HS-5 (cell line): ENCODE measurements at regions not wholly inside any gene's neighbourhood (a gene's known extent, or its start where the extent isn't known, plus 50 kb on each side); places are given as distances from the start of the nearest gene placed in this dataset.
A peak's percentile ranks its signal among the peaks of the same experiment; 100 is the strongest.

Experiments used
- DNase-seq: peaks from one replicate; pipeline ENCODE4 v3.0.0-alpha.2; 2012; ENCODE audit warnings: low read depth

DNA sequence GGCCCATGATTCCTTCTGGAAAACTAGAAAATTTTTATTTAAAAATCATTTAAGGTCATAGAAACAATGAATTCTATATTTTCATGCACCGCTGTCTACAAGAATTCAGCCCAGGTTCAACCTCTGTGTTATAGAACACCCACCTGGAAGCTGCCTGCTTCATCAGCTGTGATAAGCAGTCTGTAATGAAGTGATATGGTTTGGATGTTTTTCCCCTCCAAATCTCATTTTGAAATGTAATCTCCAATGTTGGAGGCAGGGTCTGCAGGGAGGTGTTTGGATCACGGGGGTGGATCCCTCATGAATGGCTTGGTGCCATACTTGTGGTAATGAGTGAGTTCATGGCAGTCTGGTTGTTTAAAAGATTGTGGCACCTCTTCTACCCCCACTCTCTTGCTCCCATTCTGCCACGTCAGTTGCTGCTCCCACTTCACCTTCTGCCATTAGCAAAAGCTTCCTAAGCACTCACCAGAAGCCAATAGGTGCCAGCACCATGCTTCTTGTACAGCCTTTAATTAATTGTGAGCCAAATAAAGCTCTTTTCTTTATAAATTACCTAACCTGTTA, 55.6 kb downstream of the MRPL32 start:
- DNase-seq = no peak

DNA sequence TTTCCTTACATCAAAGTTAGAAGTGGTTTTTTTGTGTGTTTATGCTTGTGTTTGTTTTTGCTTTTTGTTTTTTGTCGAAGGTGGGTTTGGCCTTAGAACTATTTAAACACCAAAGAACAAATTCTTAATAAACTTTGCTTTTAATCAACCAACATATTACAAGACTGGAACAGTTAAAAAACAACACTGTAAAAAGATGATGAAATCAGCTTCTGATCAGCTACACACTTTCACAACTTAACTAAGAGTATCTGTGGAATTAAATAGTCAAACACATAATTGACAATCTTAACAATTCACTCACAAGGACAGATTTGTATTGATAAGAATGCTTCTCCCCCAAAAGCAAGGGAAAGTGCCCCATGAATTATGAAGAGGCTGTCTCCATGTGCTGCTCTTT, 58.8 kb downstream of the MRPL32 start:
- no peak for DNase-seq

DNA sequence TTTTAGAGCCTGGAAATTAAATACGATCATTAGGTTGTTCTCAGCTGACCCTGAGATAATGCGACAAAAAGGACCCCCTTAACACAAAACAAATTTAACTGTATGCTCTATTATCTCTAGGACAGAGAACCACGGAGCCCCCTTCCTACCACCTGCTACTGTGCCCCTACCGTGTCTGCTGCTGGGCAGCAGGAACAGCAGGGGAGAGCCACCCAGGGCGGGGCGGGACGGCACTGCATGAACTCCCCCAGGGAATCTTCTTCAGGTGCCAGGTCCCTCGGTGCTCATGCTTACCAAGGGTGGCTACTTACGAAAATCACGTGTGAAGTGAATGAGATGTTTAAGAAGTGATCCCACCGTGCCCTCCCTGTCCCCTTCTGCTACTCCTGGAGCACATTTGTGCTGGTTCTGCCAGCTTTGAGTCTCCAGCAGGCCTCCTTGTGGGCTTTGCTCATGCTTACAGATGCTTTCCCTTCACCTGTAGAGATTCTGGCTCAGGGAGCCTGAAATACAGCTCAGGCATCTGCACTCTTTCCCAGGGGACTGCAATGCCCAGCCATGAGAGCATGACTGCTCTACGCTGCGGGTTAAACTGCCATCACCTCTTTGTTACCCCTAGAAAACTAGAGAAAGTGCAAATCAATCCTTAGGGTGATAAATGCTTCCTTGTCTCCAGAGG, 59.9 kb downstream of the MRPL32 start:
- no peak for DNase-seq

DNA sequence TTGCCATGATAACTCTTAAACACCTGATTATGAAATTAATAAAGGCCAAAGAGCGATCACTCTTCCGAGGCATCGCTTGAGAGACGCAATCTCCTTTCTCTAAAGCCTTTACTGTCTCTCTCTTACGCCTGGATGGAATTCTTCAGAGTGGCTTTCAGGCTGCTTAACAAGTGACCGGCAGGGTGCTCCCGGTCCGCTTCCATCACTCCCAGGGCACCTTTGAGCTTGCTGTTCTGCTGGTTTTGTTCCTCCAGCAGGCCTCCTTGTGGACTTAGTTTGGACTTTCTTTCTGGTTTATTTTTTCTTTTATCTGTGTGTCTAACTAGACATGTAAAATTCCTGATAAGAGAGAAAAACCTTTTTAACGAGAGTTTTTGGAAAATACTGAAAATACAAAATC, 60.9 kb downstream of the MRPL32 start:
- DNase-seq = no peak

DNA sequence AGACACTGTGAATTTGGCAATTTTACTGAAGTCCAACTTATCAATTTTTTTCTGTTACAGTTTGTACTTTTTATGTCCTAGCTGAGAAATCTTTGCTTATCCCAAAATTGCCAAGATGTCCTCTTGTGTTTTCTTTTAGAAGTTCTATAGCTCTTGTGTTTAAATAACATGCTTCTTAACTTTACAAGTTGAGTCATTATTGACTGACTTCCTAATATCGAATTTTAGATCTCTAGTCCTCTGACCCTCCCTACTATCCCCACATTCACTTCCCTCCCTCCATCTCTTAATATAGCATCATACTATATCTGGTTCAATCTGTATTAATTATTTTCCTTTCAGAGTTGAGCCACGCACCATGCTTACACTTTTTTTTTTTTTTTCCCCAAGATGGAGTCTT, 61.9 kb downstream of the MRPL32 start:
- no peak for DNase-seq

DNA sequence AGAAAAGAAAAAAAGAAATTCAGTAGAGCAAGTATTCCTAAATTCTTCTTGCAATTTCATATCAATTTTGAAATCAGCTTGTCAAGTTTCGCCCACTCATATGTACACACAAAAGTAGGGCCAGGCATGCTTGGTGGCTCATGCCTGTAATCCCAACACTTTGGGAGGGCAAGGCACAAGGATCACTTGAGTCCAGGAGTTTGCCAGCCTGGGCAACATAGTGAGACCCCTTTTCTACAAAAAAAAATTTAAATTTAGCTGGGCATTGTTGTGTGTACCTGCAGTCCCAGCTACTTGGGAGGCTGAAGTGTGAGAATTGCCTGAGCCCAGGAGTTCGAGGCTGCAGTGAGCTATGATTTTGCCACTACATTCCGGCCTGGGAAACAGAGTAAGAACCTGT, 65.4 kb downstream of the MRPL32 start:
- no peak for DNase-seq

DNA sequence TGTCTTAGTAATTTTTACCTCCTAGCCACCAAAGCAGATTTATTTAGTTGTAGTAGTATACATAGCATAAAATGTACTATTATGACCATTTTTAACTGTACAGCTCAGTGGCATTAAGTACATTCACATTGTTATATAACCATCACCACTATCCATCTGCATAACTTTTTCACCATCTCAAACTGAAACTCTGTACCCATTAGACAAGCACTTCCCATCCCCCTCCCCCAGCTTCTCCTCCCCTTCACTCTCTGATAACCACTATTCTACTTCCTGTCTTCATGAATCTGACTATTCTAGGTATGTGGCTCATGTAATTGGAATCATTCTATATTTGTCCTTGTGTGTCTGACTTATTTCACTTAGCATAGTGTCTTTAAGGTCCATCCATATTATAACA, 71.9 kb downstream of the MRPL32 start:
- DNase-seq = no peak

GRCh38 chr7:43006008-43006407, 73.8 kb downstream of the MRPL32 start:
- DNase-seq = no peak

DNA sequence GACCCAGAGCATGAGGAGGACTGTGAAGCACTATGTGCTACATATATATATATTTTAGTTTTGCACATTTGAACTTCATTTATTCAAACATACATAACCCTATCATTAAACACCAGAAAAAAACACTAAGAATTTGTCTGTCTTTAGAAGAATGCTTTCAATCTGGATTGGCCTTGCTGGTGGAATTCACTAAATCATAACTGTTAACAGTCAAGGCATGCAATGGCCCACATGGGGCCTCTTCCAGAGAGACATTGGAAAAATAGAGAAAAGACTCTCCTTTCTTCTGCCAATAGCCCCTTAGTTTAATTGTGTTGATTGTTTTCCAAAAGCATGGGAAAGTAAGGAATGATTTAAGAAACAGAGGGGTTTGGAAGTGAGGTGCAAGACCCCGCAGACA, 77.9 kb downstream of the MRPL32 start:
- no peak for DNase-seq

GRCh38 chr7:43011879-43012278, 79.7 kb downstream of the MRPL32 start:
- DNase-seq = no peak

GRCh38 chr7:43014406-43014805, 82.2 kb downstream of the MRPL32 start:
- no peak for DNase-seq

- DNase-seq = no peak
Measured at GRCh38 chr7:43015301-43015700, 83.1 kb downstream of the MRPL32 start.

- peak; percentile 28 for DNase-seq
Measured at GRCh38 chr7:43018446-43018845, 86.3 kb downstream of the MRPL32 start.

DNA sequence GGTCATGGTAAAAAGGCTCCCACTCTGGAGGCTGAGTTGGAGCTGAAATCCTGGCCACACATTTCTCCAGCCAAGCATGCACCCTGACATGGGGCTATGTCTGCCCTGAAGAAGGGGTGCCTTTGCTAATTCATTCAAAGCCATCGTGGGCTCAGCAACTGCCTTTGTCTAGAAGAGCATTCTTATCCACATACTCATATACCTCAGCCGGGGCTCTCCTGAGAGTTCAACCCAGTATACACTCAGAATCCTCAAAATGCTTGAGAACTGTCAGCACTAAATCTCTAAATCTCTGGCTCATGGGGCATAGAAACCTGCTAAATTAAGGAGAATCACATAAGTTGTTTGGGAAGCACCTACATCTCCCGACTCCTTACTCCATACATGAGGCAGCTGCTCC, 89.3 kb downstream of the MRPL32 start:
- DNase-seq = no peak

- no peak for DNase-seq
Measured at GRCh38 chr7:43022008-43022407, 89.8 kb downstream of the MRPL32 start.

DNA sequence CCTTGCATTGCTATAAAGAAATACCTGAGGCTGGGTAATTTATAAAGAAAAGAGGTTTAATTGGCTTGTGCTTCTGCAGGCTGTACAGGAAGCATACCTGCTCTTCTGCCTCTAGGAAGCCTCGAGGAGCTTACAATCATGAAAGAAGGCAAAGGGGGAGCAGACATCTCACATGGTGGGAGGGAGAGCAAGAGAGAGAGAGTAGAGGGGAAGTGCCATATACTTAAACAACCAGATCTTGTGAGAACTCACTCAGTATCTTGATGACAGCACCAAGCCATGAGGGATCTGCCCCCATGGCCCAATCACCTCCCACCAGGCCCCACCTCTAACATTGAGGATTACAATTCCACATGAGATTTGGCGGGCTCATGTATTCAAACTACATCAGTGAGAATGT, 79.1 kb upstream of the HECW1 start:
- no peak for DNase-seq

GRCh38 chr7:43034535-43035002, 77.9 kb upstream of the HECW1 start:
- DNase-seq = no peak

DNA sequence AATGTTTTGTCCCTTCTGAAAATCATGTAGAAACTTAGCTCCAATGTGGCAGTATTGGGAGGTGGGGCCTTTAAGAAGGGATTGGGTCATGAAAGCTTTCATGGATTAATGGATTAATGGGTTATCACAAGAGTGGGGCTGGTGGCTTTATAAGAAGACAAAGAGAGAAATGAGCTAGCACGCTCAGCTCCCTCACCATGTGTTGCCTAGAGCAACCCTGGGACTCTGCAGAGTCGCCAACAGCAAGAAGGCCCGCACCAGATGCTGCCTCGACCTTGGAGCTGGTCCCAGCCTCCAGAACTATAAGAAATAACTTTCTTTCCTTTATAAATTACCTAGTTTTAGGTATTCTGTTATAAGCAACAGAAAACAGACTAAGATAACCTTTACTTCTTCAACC, 74.9 kb upstream of the HECW1 start:
- DNase-seq = no peak

- DNase-seq = peak; percentile 79
Measured at GRCh38 chr7:43038254-43038653, 74.2 kb upstream of the HECW1 start.

DNA sequence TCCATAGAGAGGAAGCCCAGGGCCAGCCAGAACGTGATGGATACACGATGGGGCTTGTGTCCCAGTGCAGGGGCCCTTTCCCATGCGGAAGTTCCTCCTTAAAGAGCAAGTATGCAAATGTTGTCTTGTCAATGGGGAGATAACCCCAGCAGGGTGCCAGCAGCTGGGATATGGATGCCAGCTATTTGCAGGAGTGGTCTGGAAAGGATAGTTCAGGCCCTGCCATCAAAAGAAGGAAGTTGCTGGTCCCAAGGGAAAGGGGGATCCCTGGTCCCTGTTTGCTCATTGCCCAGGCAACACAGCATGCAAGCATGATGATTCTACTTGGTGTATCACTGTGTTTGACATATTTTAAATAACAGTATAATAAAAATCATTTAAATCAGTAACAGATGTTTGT, 73.1 kb upstream of the HECW1 start:
- no peak for DNase-seq

- DNase-seq = no peak
Measured at GRCh38 chr7:43040461-43040860, 72.0 kb upstream of the HECW1 start.

DNA sequence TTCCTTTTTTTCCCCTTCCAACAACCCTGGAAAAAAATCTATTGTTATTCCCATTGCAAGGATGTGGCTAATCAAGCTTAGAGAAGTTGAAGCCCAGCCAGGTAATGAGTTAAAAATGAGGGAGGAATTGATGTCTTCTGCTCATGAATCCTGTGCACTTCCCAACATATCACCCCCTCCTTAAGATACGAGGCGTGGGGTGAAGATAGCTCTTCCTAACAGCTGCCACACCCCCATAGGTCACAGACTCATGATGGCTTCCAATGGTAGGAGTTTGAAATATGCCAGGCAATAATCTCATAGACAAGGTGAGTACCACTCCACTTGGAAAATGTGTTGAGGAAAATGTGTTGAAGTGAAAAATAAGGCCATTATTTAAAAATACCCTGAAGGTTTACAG, 71.3 kb upstream of the HECW1 start:
- no peak for DNase-seq

- no peak for DNase-seq
Measured at GRCh38 chr7:43041724-43042123, 70.7 kb upstream of the HECW1 start.

DNA sequence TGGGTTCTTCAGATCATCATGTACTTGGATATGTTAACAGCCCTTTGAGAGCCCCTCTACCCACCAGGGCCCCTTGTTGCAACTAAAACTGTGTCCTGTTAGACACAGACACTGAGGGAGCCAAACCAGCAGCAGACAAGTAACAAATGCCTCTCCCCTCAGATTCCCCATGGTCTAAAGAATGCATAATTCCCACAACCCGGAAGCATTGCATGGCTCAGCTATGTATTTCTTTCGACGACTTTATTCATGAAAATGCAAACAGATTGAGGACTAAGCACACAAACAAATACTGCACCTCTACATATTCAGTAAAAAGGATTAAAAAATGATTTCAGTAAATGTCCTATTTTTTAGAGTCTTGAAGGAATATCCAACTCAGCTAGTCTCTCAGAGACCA, 70.1 kb upstream of the HECW1 start:
- no peak for DNase-seq
